DND-41 (cell line): ENCODE measurements at regions not wholly inside any gene's neighbourhood (a gene's known extent, or its start where the extent isn't known, plus 50 kb on each side); places are given as distances from the start of the nearest gene placed in this dataset.

Source experiments
- ATAC-seq: fragments of 200-7000 bp; cut with Tn5 transposase; 3 replicates; pipeline ENCODE4 v1.9.1; 2021; ENCODE audit warnings: low read depth; ENCODE audit not compliant: insufficient read depth
- DNase-seq: peaks from one replicate; pipeline ENCODE4 v3.0.0-alpha.2; 2020
- H2AFZ ChIP-seq: 2 replicates; pipeline ENCODE4 v1.6.0; 2012; ENCODE audit warnings: low read depth, low read length
- H3K27ac ChIP-seq: 2 replicates; pipeline ENCODE4 v1.5.1; 2012; ENCODE audit warnings: low read length, inconsistent platforms
- H3K27me3 ChIP-seq: fragments of 200-600 bp; sonication (generic); 2 replicates; pipeline ENCODE4 v1.6.0; 2012; ENCODE audit warnings: low read length, mild to moderate bottlenecking, inconsistent platforms; ENCODE audit not compliant: insufficient read depth, poor library complexity
- H3K36me3 ChIP-seq: 2 replicates; pipeline ENCODE4 v1.5.1; 2012; ENCODE audit warnings: low read length, inconsistent platforms; ENCODE audit not compliant: insufficient read depth
- H3K4me1 ChIP-seq: 2 replicates; pipeline ENCODE4 v1.5.1; 2012; ENCODE audit warnings: mild to moderate bottlenecking, low read length; ENCODE audit not compliant: insufficient read depth
- H3K4me2 ChIP-seq: 2 replicates; pipeline ENCODE4 v1.6.0; 2012; ENCODE audit warnings: mild to moderate bottlenecking, moderate library complexity, low read length, inconsistent platforms; ENCODE audit not compliant: insufficient read depth
- H3K4me3 ChIP-seq, 2 experiments: fragments of 200-600 bp in 1 of 2; shearing (Covaris generic) in 1 of 2; 2 replicates each; pipeline ENCODE4 v1.5.1; 2012 to 2016; ENCODE audit warnings: inconsistent platforms in 2 of 2, low read length in 2 of 2, mild to moderate bottlenecking in 2 of 2, low read depth in 1 of 2, moderate library complexity in 1 of 2
- H3K79me2 ChIP-seq: 2 replicates; pipeline ENCODE4 v1.6.0; 2012; ENCODE audit warnings: low read length, inconsistent platforms; ENCODE audit not compliant: insufficient read depth
- H3K9ac ChIP-seq: 2 replicates; pipeline ENCODE4 v1.6.0; 2012; ENCODE audit warnings: low read depth, mild to moderate bottlenecking, inconsistent platforms, low read length, moderate library complexity
- H3K9me3 ChIP-seq: 2 replicates; pipeline ENCODE4 v1.5.1; 2012; ENCODE audit warnings: low read length, moderate library complexity, mild to moderate bottlenecking, inconsistent platforms; ENCODE audit not compliant: insufficient read depth, severe bottlenecking
- H4K20me1 ChIP-seq: 2 replicates; pipeline ENCODE4 v1.6.0; 2012; ENCODE audit warnings: low read length; ENCODE audit not compliant: insufficient read depth
- CTCF ChIP-seq: IDR thresholded peaks from 2 replicates; pipeline ENCODE4 v1.5.1; 2012; ENCODE audit warnings: borderline replicate concordance, low read length, moderate library complexity, mild to moderate bottlenecking; ENCODE audit not compliant: poor library complexity, severe bottlenecking; ENCODE audit errors: extremely low read depth
- EZH2 ChIP-seq: IDR thresholded peaks from 3 replicates; pipeline ENCODE4 v1.6.1; 2012; ENCODE audit warnings: borderline replicate concordance, low read depth, mild to moderate bottlenecking, moderate library complexity, low read length, inconsistent platforms; ENCODE audit not compliant: severe bottlenecking

GRCh38 chr4:144504883-144505282 lies 141.1 kb upstream of the HHIP start:
- Histone ChIP-seq H3K36me3 (no peaks in the 10 kb centered on the region), H3K4me1 (peaks cover 21% of the 10 kb centered on the region), H3K27me3 (peaks cover 5% of the 10 kb centered on the region), H4K20me1 (no peaks in the 10 kb centered on the region), H3K79me2 (no peaks in the 10 kb centered on the region), H3K4me3 (no peak overlapping the region), H3K9me3 (no peaks in the 10 kb centered on the region), H2AFZ (no peak overlapping the region), H3K4me2 (peak overlapping the region; percentile 40; the same call in 1 of the 2 replicates), H3K9ac (no peak overlapping the region), H3K27ac (no peak overlapping the region)
- TF ChIP-seq EZH2 (no peak), CTCF (peak; percentile 20)
- peak; percentile 97 for ATAC-seq
- DNase-seq, result peak; percentile 78

GRCh38 chr4:144507311-144508101 lies 138.4 kb upstream of the HHIP start:
- Histone ChIP-seq H3K4me2 (no peak overlapping the region), H3K79me2 (no peaks in the 10 kb centered on the region), H3K4me3 (no peak overlapping the region), H3K9ac (no peak overlapping the region), H3K27me3 (peaks cover 5% of the 10 kb centered on the region), H2AFZ (no peak overlapping the region), H3K27ac (no peak overlapping the region), H4K20me1 (no peaks in the 10 kb centered on the region), H3K36me3 (no peaks in the 10 kb centered on the region), H3K4me1 (peaks cover 21% of the 10 kb centered on the region), H3K9me3 (no peaks in the 10 kb centered on the region)
- DNase-seq, result peak; percentile 44
- TF ChIP-seq CTCF, result no peak
- TF ChIP-seq EZH2, result no peak
- ATAC-seq, result peak; percentile 41

GRCh38 chr4:144509088-144510015 lies 136.6 kb upstream of the HHIP start:
- Histone ChIP-seq H3K9ac (no peak overlapping the region), H3K79me2 (no peaks in the 10 kb centered on the region), H4K20me1 (no peaks in the 10 kb centered on the region), H3K4me2 (no peak overlapping the region), H3K36me3 (no peaks in the 10 kb centered on the region), H3K27me3 (peaks cover 5% of the 10 kb centered on the region), H3K4me3 (no peak overlapping the region), H3K9me3 (no peaks in the 10 kb centered on the region), H3K27ac (no peak overlapping the region), H2AFZ (no peak overlapping the region), H3K4me1 (peaks cover 18% of the 10 kb centered on the region)
- DNase-seq (no peak), ATAC-seq (no peak)
- TF ChIP-seq CTCF (no peak), EZH2 (no peak)
